A549 (cell line): ENCODE measurements at regions not wholly inside any gene's neighbourhood (a gene's known extent, or its start where the extent isn't known, plus 50 kb on each side); places are given as distances from the start of the nearest gene placed in this dataset.
A peak's percentile ranks its signal among the peaks of the same experiment; 100 is the strongest.

Experiments used
- ATAC-seq, 2 experiments: fragments of 200-7000 bp in 1 of 2; fragments of >200 bp in 1 of 2; cut with Nextera tagmentation in 1 of 2; cut with Tn5 transposase in 1 of 2; 3 replicates each; pipeline versions ENCODE4 v1.8.0 to v1.9.1; 2018 to 2020; ENCODE audit warnings: mild to moderate bottlenecking in 1 of 2, moderate library complexity in 1 of 2
- CTCF ChIA-PET: fragments of 300-600 bp; sonication (Branson Sonifier 250); formaldehyde crosslinking; extraction: SDS; loops from one replicate; lab custom pipeline; 2021; ENCODE audit warnings: antibody characterized with exemption, inconsistent platforms; lab: Yijun Ruan, JAX
- POLR2A ChIA-PET: fragments of 350-600 bp; formaldehyde crosslinking; extraction: SDS; loops from one replicate; lab custom pipeline; 2021; ENCODE audit warnings: antibody characterized with exemption, inconsistent platforms; lab: Yijun Ruan, JAX
- DNase-seq, 2 experiments: peaks; one replicate each; pipeline versions ENCODE4 v3.0.0 to v3.0.0-alpha.2; 2011 to 2016; ENCODE audit warnings: low read depth in 1 of 2, low spot score in 1 of 2
- FAIRE-seq: peaks from 2 replicates; lab custom pipeline; 2011; peaks lifted over from hg19 to GRCh38; lab: Jason Lieb, UNC
- H3K27ac ChIP-seq, 2 experiments: fragments of >200 bp; sonication (Bioruptor Twin); formaldehyde crosslinking; 3 replicates each; pipeline ENCODE4 v1.5.1; 2016 to 2017
- H3K4me1 ChIP-seq: fragments of >200 bp; sonication (Bioruptor Twin); formaldehyde crosslinking; 3 replicates; pipeline ENCODE4 v1.6.1; 2016
- H3K4me2 ChIP-seq: fragments of >200 bp; sonication (Bioruptor Twin); formaldehyde crosslinking; 3 replicates; pipeline ENCODE4 v1.6.1; 2016
- H3K4me3 ChIP-seq: fragments of >200 bp; sonication (Bioruptor Twin); formaldehyde crosslinking; 3 replicates; pipeline ENCODE4 v1.5.1; 2016
- H3K9me3 ChIP-seq: fragments of >200 bp; sonication (Bioruptor Twin); formaldehyde crosslinking; 3 replicates; pipeline ENCODE4 v1.6.1; 2016
- BCL3 ChIP-seq: fragments of >200 bp; sonication (Bioruptor Twin); formaldehyde crosslinking; IDR thresholded peaks from 3 replicates; pipeline ENCODE4 v1.6.1; 2016
- CBX8 ChIP-seq: fragments of 200-600 bp; sonication (generic); IDR thresholded peaks from 2 replicates; pipeline ENCODE4 v1.6.1; 2016
- CHD2 ChIP-seq: fragments of 150-350 bp; IDR thresholded peaks from 2 replicates; pipeline ENCODE4 v1.6.1; 2014; ENCODE audit warnings: low read length; ENCODE audit not compliant: partially characterized antibody
- E2F6 ChIP-seq: IDR thresholded peaks from 2 replicates; pipeline ENCODE4 v1.6.1; 2012; ENCODE audit warnings: low read depth, borderline replicate concordance
- FOSB ChIP-seq: fragments of 250-450 bp; sonication (Bioruptor Pico); IDR thresholded peaks from 2 replicates; pipeline ENCODE4 v1.5.0; 2020; ENCODE audit warnings: mild to moderate bottlenecking, moderate library complexity
- FOXS1 ChIP-seq: fragments of 250-450 bp; sonication (Bioruptor Pico); IDR thresholded peaks from 2 replicates; pipeline ENCODE4 v1.5.0; 2020; ENCODE audit warnings: mild to moderate bottlenecking, moderate library complexity
- GATA3 ChIP-seq: IDR thresholded peaks from 2 replicates; pipeline ENCODE4 v1.6.1; 2012; ENCODE audit warnings: borderline replicate concordance
- HEYL ChIP-seq: fragments of 250-450 bp; sonication (Bioruptor Pico); IDR thresholded peaks from 2 replicates; pipeline ENCODE4 v1.8.0; 2021; ENCODE audit warnings: mild to moderate bottlenecking, moderate library complexity
- HMGXB4 ChIP-seq: fragments of 250-450 bp; sonication (Bioruptor Pico); IDR thresholded peaks from 2 replicates; pipeline ENCODE4 v1.5.0; 2021; ENCODE audit warnings: mild to moderate bottlenecking, moderate library complexity, borderline replicate concordance
- HOXA7 ChIP-seq: fragments of 250-450 bp; sonication (Bioruptor Pico); IDR thresholded peaks from 2 replicates; pipeline ENCODE4 v1.5.0; 2020; ENCODE audit warnings: mild to moderate bottlenecking, moderate library complexity
- JUNB ChIP-seq: fragments of >200 bp; sonication (Bioruptor Twin); formaldehyde crosslinking; IDR thresholded peaks from 2 replicates; pipeline ENCODE4 v1.6.1; 2016
- KDM5A ChIP-seq: fragments of 200-600 bp; sonication (generic); IDR thresholded peaks from 2 replicates; pipeline ENCODE4 v1.6.1; 2016; ENCODE audit warnings: antibody characterized with exemption, mild to moderate bottlenecking
- MAFK ChIP-seq: fragments of 450-650 bp; IDR thresholded peaks from 2 replicates; pipeline ENCODE4 v1.6.1; 2014; ENCODE audit not compliant: partially characterized antibody
- MAX ChIP-seq: IDR thresholded peaks from 2 replicates; pipeline ENCODE4 v1.6.1; 2012
- NFE2L2 ChIP-seq: fragments of 150-350 bp; conservative IDR thresholded peaks from 2 replicates; pipeline ENCODE4 v1.6.1; 2014; ENCODE audit warnings: low read length
- NPAS2 ChIP-seq: fragments of 250-450 bp; sonication (Bioruptor Pico); IDR thresholded peaks from 2 replicates; pipeline ENCODE4 v1.8.0; 2022; ENCODE audit warnings: mild to moderate bottlenecking, moderate library complexity, borderline replicate concordance
- PBX3 ChIP-seq: IDR thresholded peaks from 2 replicates; pipeline ENCODE4 v1.6.1; 2012
- POLR2AphosphoS2 ChIP-seq: conservative IDR thresholded peaks from 2 replicates; pipeline ENCODE4 v1.6.1; 2012; ENCODE audit warnings: low read length, improper control_type of control experiment, inconsistent platforms
- RARB ChIP-seq: fragments of 250-450 bp; sonication (Bioruptor Pico); IDR thresholded peaks from 2 replicates; pipeline ENCODE4 v1.8.0; 2021; ENCODE audit warnings: mild to moderate bottlenecking, moderate library complexity
- REST ChIP-seq: fragments of 200-600 bp; sonication (generic); IDR thresholded peaks from 2 replicates; pipeline ENCODE4 v1.6.1; 2016; ENCODE audit warnings: antibody characterized with exemption, mild to moderate bottlenecking, moderate library complexity
- RFX5 ChIP-seq: fragments of 450-650 bp; IDR thresholded peaks from 2 replicates; pipeline ENCODE4 v1.7.1; 2014; ENCODE audit warnings: antibody characterized with exemption, mild to moderate bottlenecking, moderate library complexity
- SMC3 ChIP-seq: fragments of >200 bp; sonication (Bioruptor Twin); formaldehyde crosslinking; IDR thresholded peaks from 3 replicates; pipeline ENCODE4 v1.6.1; 2018; ENCODE audit warnings: inconsistent platforms
- SREBF2 ChIP-seq: fragments of 450-650 bp; IDR thresholded peaks from 2 replicates; pipeline ENCODE4 v1.6.1; 2014; ENCODE audit warnings: mild to moderate bottlenecking, moderate library complexity
- TP53 ChIP-seq: fragments of 250-450 bp; sonication (Bioruptor Pico); IDR thresholded peaks from 2 replicates; pipeline ENCODE4 v1.5.0; 2021; ENCODE audit warnings: mild to moderate bottlenecking, moderate library complexity
- WGBS: methylation state at CpG from one replicate; pipeline ENCODE4 v1.1.6; 2017; ENCODE audit errors: missing lambda C conversion rate; 5-methylcytosine and 5-hydroxymethylcytosine counted together

GRCh38 chr20:56981301-56981700 lies 285.1 kb downstream of the BMP7 start:
- POLR2A ChIA-PET: no interaction called here
- no peak overlapping the region for H3K4me2 ChIP-seq
- no peak for ATAC-seq
- WGBS: 64% methylated on average over 5 of the region's 5 CpGs
- no peak for FAIRE-seq
- CTCF ChIA-PET: interaction anchor here (1.1 to 13.3 kb wide), 4 partner anchors 14 to 431 kb away, joined by 3 to 121 read pairs (median 20); partner anchors contain the start of gene TFAP2C
- no peaks in the 10 kb centered on the region for H3K4me1 ChIP-seq
- H3K27ac ChIP-seq: no peak overlapping the region
- no peak for DNase-seq
- TF ChIP-seq FOXS1 (no peak), HOXA7 (no peak), BCL3 (no peak), PBX3 (no peak), MAFK (no peak), SMC3 (no peak), NPAS2 (no peak), FOSB (no peak), MAX (no peak), NFE2L2 (no peak), JUNB (no peak)
- peaks cover 32% of the 10 kb centered on the region for H3K9me3 ChIP-seq
- no peak overlapping the region for H3K4me3 ChIP-seq

- CTCF ChIA-PET: interaction anchor here (0.9 to 6.5 kb wide), 7 partner anchors 8 to 433 kb away, joined by 3 to 36 read pairs (median 10); partner anchors contain the start of gene TFAP2C
- no peak overlapping the region for H3K4me3 ChIP-seq
- ATAC-seq (no peak), DNase-seq (peak in 1 of 2 experiments; percentile 29), FAIRE-seq (no peak)
- H3K4me2 ChIP-seq: no peak overlapping the region
- H3K4me1 ChIP-seq: no peaks in the 10 kb centered on the region
- H3K9me3 ChIP-seq: peaks cover 44% of the 10 kb centered on the region
- POLR2A ChIA-PET: no interaction called here
- TF ChIP-seq CHD2: no peak
- TF ChIP-seq SREBF2: no peak
- TF ChIP-seq HEYL (CRISPR knock-in tag): no peak
- TF ChIP-seq GATA3: no peak
- no peak for TF ChIP-seq HMGXB4 (CRISPR knock-in tag)
- no peak for TF ChIP-seq TP53 (CRISPR knock-in tag)
- TF ChIP-seq HOXA7: no peak
- TF ChIP-seq E2F6: no peak
- TF ChIP-seq REST: no peak
- TF ChIP-seq POLR2AphosphoS2: no peak
- TF ChIP-seq SMC3: no peak
- no peak for TF ChIP-seq MAFK
- TF ChIP-seq CBX8: no peak
- no peak for TF ChIP-seq RFX5
- TF ChIP-seq KDM5A: no peak
- no peak for TF ChIP-seq RARB (CRISPR knock-in tag)
- no peak for TF ChIP-seq FOXS1
- H3K27ac ChIP-seq: no peak overlapping the region
Measured at GRCh38 chr20:56983813-56984212, 282.6 kb downstream of the BMP7 start.
